ENCODE measurements at regions not wholly inside any gene's neighbourhood (a gene's known extent, or its start where the extent isn't known, plus 50 kb on each side); places are given as distances from the start of the nearest gene placed in this dataset.
A peak's percentile ranks its signal among the peaks of the same experiment; 100 is the strongest.

DNA sequence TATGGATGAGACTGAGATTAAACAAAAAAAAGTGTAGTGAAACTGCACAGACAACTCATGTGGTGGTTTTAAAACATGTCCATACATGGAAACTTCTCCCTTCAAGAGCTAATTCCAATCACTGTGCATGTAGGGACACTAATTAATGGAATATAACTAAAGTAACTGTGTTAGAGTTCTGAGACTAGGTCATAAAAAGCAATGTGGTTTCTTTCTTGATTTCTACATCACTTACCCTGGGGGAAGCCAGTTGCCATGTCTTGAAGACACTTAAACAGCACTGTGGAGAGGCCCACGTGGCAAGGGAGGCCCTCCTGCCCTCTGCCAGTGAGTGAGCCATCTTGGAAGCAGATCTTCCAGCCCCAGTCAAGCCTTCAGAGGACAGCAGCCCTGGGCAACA is 118.2 kb upstream of the DST start:
- Histone ChIP-seq H3K4me3 (no peak overlapping the region), H3K27me3 (no peaks in the 10 kb centered on the region), H3K36me3 (no peaks in the 10 kb centered on the region), H3K27ac (no peak overlapping the region), H3K4me1 (peaks cover 17 to 48% (median 30%) of the 10 kb centered on the region in 4 donors), H3K9me3 (no peaks in the 10 kb centered on the region)
- 50 to 80% (median 71%) methylated on average over 1 of the region's 1 CpG for WGBS, 5 donors
- DNase-seq, result no peak
- TF ChIP-seq, protein P1, sequence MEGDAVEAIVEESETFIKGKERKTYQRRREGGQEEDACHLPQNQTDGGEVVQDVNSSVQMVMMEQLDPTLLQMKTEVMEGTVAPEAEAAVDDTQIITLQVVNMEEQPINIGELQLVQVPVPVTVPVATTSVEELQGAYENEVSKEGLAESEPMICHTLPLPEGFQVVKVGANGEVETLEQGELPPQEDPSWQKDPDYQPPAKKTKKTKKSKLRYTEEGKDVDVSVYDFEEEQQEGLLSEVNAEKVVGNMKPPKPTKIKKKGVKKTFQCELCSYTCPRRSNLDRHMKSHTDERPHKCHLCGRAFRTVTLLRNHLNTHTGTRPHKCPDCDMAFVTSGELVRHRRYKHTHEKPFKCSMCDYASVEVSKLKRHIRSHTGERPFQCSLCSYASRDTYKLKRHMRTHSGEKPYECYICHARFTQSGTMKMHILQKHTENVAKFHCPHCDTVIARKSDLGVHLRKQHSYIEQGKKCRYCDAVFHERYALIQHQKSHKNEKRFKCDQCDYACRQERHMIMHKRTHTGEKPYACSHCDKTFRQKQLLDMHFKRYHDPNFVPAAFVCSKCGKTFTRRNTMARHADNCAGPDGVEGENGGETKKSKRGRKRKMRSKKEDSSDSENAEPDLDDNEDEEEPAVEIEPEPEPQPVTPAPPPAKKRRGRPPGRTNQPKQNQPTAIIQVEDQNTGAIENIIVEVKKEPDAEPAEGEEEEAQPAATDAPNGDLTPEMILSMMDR (IDR thresholded peaks at IDR 0.05), result no peak
- no peak for TF ChIP-seq EP300 (IDR thresholded peaks at IDR 0.05)
- no peak for TF ChIP-seq POLR2AphosphoS5 (IDR thresholded peaks at IDR 0.05)
- TF ChIP-seq POLR2A (IDR thresholded peaks at IDR 0.05), result no peak
- intact Hi-C loops (cut with DNase I; ENCODE audit: low total_unique reads), result no loop called here

DNA sequence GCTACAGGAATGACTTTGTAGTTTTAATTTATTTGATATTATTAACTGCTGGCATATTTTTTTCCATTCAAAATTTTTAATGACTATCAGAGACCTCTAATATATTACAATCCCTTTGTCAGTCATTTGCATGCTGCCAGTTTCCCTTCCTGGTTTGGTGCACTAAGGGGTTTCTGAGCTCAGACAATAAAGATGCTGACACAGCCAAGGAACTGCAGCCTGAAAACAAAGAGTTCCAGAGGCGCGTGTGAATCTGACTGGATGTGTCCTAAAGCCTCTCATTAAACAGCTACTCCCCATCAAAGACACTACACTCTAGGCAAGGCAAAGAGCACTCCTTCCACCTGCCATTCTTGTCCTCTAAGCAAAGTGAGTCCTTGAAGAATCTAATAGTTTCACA is 116.8 kb upstream of the DST start:
- no peak overlapping the region for H3K4me3 ChIP-seq
- WGBS, 5 donors, result 76 to 88% (median 83%) methylated on average over 2 of the region's 2 CpGs
- no peak overlapping the region for H3K27ac ChIP-seq
- H3K9me3 ChIP-seq, result no peaks in the 10 kb centered on the region
- H3K4me1 ChIP-seq, result peaks cover 16 to 41% (median 27%) of the 10 kb centered on the region in 4 donors
- no peak for DNase-seq
- TF ChIP-seq POLR2AphosphoS5 (IDR thresholded peaks at IDR 0.05) (no peak), POLR2A (IDR thresholded peaks at IDR 0.05) (no peak), EP300 (IDR thresholded peaks at IDR 0.05) (no peak)
- TF ChIP-seq, protein P1 (IDR thresholded peaks at IDR 0.05), result no peak
- H3K36me3 ChIP-seq, result no peaks in the 10 kb centered on the region
- intact Hi-C loops (cut with DNase I; ENCODE audit: low total_unique reads), result loop anchor here (10.0 kb wide), 2 partner anchors 55 to 125 kb away; no protein-coding TSS in a partner anchor
- H3K27me3 ChIP-seq, result no peaks in the 10 kb centered on the region

DNA sequence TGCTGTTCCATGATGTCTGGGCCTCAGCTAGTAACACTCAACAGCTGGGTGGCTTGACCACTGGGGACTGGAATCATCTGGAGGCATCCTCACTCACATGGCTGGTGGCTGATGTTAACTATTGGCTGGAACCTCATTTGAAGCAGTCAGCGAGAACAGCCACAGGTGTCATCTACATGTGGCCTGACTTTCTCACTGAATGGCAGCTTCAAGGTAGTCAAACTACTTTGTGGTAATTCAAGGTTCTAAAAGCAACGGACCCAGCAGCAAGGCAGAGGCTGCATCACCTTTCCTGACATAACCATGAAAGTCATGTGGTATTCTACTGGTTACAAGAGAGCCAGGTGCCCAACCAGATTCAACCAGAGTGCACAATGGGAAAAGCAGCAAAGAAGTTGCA is 115.9 kb upstream of the DST start:
- TF ChIP-seq, protein P1 (IDR thresholded peaks at IDR 0.05), result no peak
- no peak for TF ChIP-seq POLR2A (IDR thresholded peaks at IDR 0.05)
- TF ChIP-seq POLR2AphosphoS5 (IDR thresholded peaks at IDR 0.05), result no peak
- TF ChIP-seq EP300 (IDR thresholded peaks at IDR 0.05), result no peak
- peak overlapping the region in 2 of 5 donors; percentile 25 to 62 for H3K27ac ChIP-seq
- no peaks in the 10 kb centered on the region for H3K27me3 ChIP-seq
- H3K4me3 ChIP-seq, result no peak overlapping the region
- DNase-seq, result no peak
- no peaks in the 10 kb centered on the region for H3K36me3 ChIP-seq
- H3K4me1 ChIP-seq, result peaks cover 9 to 42% (median 24%) of the 10 kb centered on the region in 4 donors
- H3K9me3 ChIP-seq, result no peaks in the 10 kb centered on the region
- WGBS, 5 donors, result 82 to 100% (median 88%) methylated on average over 1 to 2 of the region's 2 CpGs
- intact Hi-C loops (cut with DNase I; ENCODE audit: low total_unique reads), result loop anchor here (10.0 kb wide), 2 partner anchors 54 to 124 kb away; no protein-coding TSS in a partner anchor

DNA sequence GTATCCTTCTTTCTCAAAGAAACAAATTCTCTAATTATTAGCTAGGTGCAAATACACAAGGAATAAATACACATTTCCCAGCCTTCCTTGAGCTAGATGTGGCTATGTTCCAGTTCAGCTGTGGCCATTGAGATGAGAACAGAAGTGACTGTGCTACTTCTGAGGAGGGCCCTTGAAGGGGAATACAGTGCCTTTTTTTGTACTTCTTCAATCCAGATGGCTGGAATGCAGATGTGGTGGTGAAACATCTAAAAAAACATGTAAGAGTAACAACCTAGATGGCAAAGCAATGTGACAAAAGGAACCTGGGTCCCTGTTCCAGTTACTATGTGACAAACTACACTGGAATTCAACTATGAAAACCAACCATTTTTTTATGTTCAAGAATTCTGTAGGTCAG is 115.4 kb upstream of the DST start:
- no peaks in the 10 kb centered on the region for H3K36me3 ChIP-seq
- no peak overlapping the region for H3K4me3 ChIP-seq
- H3K4me1 ChIP-seq, result peaks cover 12 to 46% (median 26%) of the 10 kb centered on the region in 4 donors
- peak overlapping the region in 2 of 5 donors; percentile 25 to 62 for H3K27ac ChIP-seq
- no peaks in the 10 kb centered on the region for H3K27me3 ChIP-seq
- intact Hi-C loops (cut with DNase I; ENCODE audit: low total_unique reads), result loop anchor here (10.0 kb wide), 2 partner anchors 53 to 123 kb away; no protein-coding TSS in a partner anchor
- TF ChIP-seq POLR2AphosphoS5 (IDR thresholded peaks at IDR 0.05), result no peak
- no peak for TF ChIP-seq EP300 (IDR thresholded peaks at IDR 0.05)
- no peak for TF ChIP-seq POLR2A (IDR thresholded peaks at IDR 0.05)
- TF ChIP-seq, protein P1 (IDR thresholded peaks at IDR 0.05), result no peak
- DNase-seq, result no peak
- H3K9me3 ChIP-seq, result no peaks in the 10 kb centered on the region
